ENCODE measurements at regions not wholly inside any gene's neighbourhood (a gene's known extent, or its start where the extent isn't known, plus 50 kb on each side); places are given as distances from the start of the nearest gene placed in this dataset.
"Not testable (repeated sequence)": the region's sequence is repeated elsewhere in the genome, so short reads cannot be mapped to it uniquely, and the experiment has no call there.

DNA sequence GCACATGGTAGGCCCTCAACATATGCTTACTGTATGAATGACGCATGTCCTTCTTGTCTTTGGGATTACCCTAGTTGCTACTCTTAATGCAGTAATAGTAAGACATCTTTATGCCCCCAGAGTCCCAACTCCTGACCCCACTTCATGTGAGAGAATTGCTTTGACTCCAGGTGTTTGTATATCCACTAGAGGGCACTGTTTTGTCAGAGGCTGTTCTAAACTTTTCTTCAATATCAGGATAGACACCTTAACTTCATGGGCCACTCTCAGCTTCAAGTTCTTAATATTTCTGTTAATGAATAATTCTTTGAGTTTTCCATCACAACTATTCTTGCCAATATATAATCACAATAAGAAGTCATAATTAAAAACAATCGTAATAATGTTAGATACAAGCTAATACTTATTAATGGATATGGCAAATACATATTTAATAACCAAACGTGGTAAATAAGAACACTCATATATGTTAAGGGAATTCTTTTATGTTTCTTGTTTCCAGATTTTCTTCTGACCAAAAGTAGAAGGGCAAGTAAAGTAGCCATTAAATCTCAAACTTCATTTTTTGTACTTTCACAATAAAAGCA, 337.2 kb upstream of the DNAJC19 start:
- H3K4me3 ChIP-seq = no peak overlapping the region
- no peaks in the 10 kb centered on the region for H3K36me3 ChIP-seq
- no peaks in the 10 kb centered on the region for H3K9me3 ChIP-seq
- DNase-seq (no peak), ATAC-seq (peak; percentile 46 to 61)
- intact Hi-C loops (cut with DNase I) = no loop called here
- TF ChIP-seq, protein P1, sequence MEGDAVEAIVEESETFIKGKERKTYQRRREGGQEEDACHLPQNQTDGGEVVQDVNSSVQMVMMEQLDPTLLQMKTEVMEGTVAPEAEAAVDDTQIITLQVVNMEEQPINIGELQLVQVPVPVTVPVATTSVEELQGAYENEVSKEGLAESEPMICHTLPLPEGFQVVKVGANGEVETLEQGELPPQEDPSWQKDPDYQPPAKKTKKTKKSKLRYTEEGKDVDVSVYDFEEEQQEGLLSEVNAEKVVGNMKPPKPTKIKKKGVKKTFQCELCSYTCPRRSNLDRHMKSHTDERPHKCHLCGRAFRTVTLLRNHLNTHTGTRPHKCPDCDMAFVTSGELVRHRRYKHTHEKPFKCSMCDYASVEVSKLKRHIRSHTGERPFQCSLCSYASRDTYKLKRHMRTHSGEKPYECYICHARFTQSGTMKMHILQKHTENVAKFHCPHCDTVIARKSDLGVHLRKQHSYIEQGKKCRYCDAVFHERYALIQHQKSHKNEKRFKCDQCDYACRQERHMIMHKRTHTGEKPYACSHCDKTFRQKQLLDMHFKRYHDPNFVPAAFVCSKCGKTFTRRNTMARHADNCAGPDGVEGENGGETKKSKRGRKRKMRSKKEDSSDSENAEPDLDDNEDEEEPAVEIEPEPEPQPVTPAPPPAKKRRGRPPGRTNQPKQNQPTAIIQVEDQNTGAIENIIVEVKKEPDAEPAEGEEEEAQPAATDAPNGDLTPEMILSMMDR (IDR thresholded peaks at IDR 0.05) = peak; percentile 60
- H3K27me3 ChIP-seq (ENCODE audit: low read depth) = no peaks in the 10 kb centered on the region
- no peak overlapping the region for H3K27ac ChIP-seq
- no peaks in the 10 kb centered on the region for H3K4me1 ChIP-seq

DNA sequence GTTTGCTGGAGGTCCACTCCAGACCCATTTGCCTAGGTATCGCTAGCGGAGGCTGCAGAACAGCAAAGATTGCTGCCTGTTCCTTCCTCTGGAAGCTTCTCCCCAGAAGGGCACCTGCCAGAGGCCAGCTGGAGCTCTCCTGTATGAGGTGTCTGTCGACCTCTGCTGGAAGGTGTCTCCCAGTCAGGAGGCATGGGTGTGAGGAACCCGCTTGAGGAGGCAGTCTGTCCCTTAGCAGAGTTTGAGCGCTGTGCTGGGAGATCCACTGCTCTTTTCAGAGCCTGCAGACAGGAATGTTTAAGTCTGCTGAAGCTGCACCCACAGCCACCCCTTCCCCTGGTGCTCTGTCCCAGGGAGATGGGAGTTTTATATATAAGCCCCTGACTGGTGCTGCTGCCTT, 335.0 kb upstream of the DNAJC19 start:
- intact Hi-C loops (cut with DNase I); H3K4me3 ChIP-seq: not testable (repeated sequence)

DNA sequence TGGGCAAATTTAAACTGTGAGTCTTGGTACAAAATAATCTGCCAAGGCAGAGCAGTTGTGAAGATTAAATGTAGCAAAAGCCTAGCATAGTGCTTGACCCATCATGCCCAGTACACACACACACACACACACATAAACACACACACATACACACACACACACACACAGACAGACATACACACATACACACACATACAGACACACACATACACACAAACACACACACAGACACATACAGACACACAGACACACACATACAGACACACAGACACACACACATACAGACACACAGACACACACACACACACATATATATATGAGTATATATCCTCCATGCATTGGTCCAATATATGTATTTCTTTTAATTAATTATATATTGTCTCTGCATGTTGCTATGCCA, 328.8 kb upstream of the DNAJC19 start:
- no peaks in the 10 kb centered on the region for H3K4me1 ChIP-seq
- TF ChIP-seq, protein P1 (IDR thresholded peaks at IDR 0.05) = no peak
- H3K27me3 ChIP-seq (ENCODE audit: low read depth) = no peaks in the 10 kb centered on the region
- no peaks in the 10 kb centered on the region for H3K36me3 ChIP-seq
- no peak overlapping the region for H3K4me3 ChIP-seq
- DNase-seq (no peak), ATAC-seq (no peak)
- no peak overlapping the region for H3K27ac ChIP-seq
- H3K9me3 ChIP-seq = no peaks in the 10 kb centered on the region
- intact Hi-C loops (cut with DNase I) = no loop called here

More for the DNA sequence above, 335.0 kb upstream of the DNAJC19 start:
- H3K27me3 ChIP-seq (ENCODE audit: low read depth); H3K27ac ChIP-seq; H3K4me1 ChIP-seq; DNase-seq; ATAC-seq; H3K36me3 ChIP-seq; H3K9me3 ChIP-seq: not testable (repeated sequence)

GRCh38 chr3:181317508-181317907, 328.0 kb upstream of the DNAJC19 start:
- no peak overlapping the region for H3K4me3 ChIP-seq
- no peaks in the 10 kb centered on the region for H3K27me3 ChIP-seq (ENCODE audit: low read depth)
- intact Hi-C loops (cut with DNase I) = no loop called here
- no peaks in the 10 kb centered on the region for H3K9me3 ChIP-seq
- ATAC-seq = no peak
- H3K27ac ChIP-seq = no peak overlapping the region
- TF ChIP-seq, protein P1 (IDR thresholded peaks at IDR 0.05) = no peak
- no peak for DNase-seq
- no peaks in the 10 kb centered on the region for H3K4me1 ChIP-seq
- H3K36me3 ChIP-seq = no peaks in the 10 kb centered on the region

DNA sequence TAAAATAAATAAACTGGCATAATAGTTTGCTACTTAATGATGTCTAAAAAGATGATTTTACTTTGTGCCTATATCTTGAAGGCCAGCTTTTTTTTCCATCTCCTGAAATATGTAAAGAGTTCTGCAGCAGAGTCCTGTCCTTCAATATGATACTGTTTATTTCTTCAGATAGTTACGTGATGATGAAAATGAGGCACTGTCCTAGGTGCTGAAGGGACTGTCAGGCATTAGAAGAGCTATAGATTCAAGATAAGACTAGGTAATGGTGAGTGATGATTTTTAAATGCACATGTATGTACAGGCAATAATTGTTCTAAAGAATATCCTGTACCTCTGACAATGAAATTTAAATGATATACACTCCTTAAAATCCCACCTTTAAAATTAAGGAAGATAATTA, 326.9 kb upstream of the DNAJC19 start:
- DNase-seq = no peak
- TF ChIP-seq, protein P1 (IDR thresholded peaks at IDR 0.05) = no peak
- H3K9me3 ChIP-seq = no peaks in the 10 kb centered on the region

DNA sequence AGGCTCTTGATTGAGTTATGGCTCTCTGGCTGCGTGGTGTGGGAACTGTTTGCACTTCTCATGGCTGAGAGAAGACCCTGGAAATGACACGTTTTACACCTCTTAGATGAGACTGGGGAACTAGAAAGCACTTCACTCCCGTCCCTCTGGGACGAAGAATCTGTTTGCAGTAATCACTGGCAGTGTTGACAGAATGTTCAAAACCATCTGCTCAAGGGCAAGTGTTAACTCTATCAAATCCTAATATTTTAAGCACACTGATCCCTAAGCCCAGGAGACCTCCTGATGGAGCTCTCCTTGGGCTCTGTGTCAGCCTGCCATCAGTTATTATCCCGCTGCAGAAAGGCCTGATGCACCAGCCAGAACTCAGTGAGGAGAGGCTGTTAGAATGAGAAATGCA, 323.8 kb upstream of the DNAJC19 start:
- intact Hi-C loops (cut with DNase I) = no loop called here
- TF ChIP-seq, protein P1 (IDR thresholded peaks at IDR 0.05) = no peak
- no peak for DNase-seq

More for the DNA sequence above, 326.9 kb upstream of the DNAJC19 start:
- intact Hi-C loops (cut with DNase I) = no loop called here
- H3K27ac ChIP-seq = no peak overlapping the region
- no peak overlapping the region for H3K4me3 ChIP-seq
- ATAC-seq = no peak
- no peaks in the 10 kb centered on the region for H3K36me3 ChIP-seq
- H3K4me1 ChIP-seq = no peaks in the 10 kb centered on the region
- no peaks in the 10 kb centered on the region for H3K27me3 ChIP-seq (ENCODE audit: low read depth)

More for the DNA sequence above, 323.8 kb upstream of the DNAJC19 start:
- Histone ChIP-seq H3K27ac (no peak overlapping the region), H3K4me3 (no peak overlapping the region), H3K36me3 (no peaks in the 10 kb centered on the region), H3K9me3 (no peaks in the 10 kb centered on the region), H3K4me1 (no peaks in the 10 kb centered on the region), H3K27me3 (ENCODE audit: low read depth) (no peaks in the 10 kb centered on the region)
- ATAC-seq = no peak
